GM21723 (cell line): ENCODE measurements at regions not wholly inside any gene's neighbourhood (a gene's known extent, or its start where the extent isn't known, plus 50 kb on each side); places are given as distances from the start of the nearest gene placed in this dataset.
"Not testable (repeated sequence)": the region's sequence is repeated elsewhere in the genome, so short reads cannot be mapped to it uniquely, and the experiment has no call there.

Experiments
- ATAC-seq: cut with Tn5 transposase; IDR thresholded peaks from one replicate; pipeline ENCODE4 v1.9.1; 2021; ENCODE audit warnings: mild to moderate bottlenecking, moderate library complexity; ENCODE audit not compliant: unreplicated experiment

GRCh38 chr9:41839786-41840185 lies 289.4 kb downstream of the CNTNAP3B start:
- ATAC-seq, result not testable (repeated sequence)

- ATAC-seq, result not testable (repeated sequence)
Observed at GRCh38 chr9:41838953-41839352, 290.3 kb downstream of the CNTNAP3B start.

GRCh38 chr9:41838562-41838851 lies 290.7 kb downstream of the CNTNAP3B start:
- not testable (repeated sequence) for ATAC-seq

- not testable (repeated sequence) for ATAC-seq
Observed at GRCh38 chr9:41837684-41838561, 291.3 kb downstream of the CNTNAP3B start.

- ATAC-seq, result not testable (repeated sequence)
Observed at GRCh38 chr9:41833108-41833507, 296.1 kb downstream of the CNTNAP3B start.

- not testable (repeated sequence) for ATAC-seq
Observed at GRCh38 chr9:41824723-41825122, 304.5 kb downstream of the CNTNAP3B start.

- ATAC-seq, result not testable (repeated sequence)
Observed at GRCh38 chr9:41802706-41803105, 326.5 kb downstream of the CNTNAP3B start.

- ATAC-seq, result not testable (repeated sequence)
Observed at GRCh38 chr9:41798684-41799083, 330.5 kb downstream of the CNTNAP3B start.

- not testable (repeated sequence) for ATAC-seq
Observed at GRCh38 chr9:41790719-41791363, 338.4 kb downstream of the CNTNAP3B start.

- ATAC-seq, result not testable (repeated sequence)
Observed at GRCh38 chr9:41790007-41790406, 339.2 kb downstream of the CNTNAP3B start.

- ATAC-seq, result not testable (repeated sequence)
Observed at GRCh38 chr9:41789387-41789786, 339.8 kb downstream of the CNTNAP3B start.

GRCh38 chr9:41787951-41788350 lies 341.3 kb downstream of the CNTNAP3B start:
- ATAC-seq, result peak; percentile 66

- ATAC-seq, result not testable (repeated sequence)
Observed at GRCh38 chr9:41787270-41787669, 342.0 kb downstream of the CNTNAP3B start.

- not testable (repeated sequence) for ATAC-seq
Observed at GRCh38 chr9:41784006-41784405, 345.2 kb downstream of the CNTNAP3B start.

- not testable (repeated sequence) for ATAC-seq
Observed at GRCh38 chr9:41783070-41783810, 346.0 kb downstream of the CNTNAP3B start.

- not testable (repeated sequence) for ATAC-seq
Observed at GRCh38 chr9:41781899-41782298, 347.3 kb downstream of the CNTNAP3B start.

GRCh38 chr9:41779897-41780406 lies 349.3 kb downstream of the CNTNAP3B start:
- ATAC-seq, result not testable (repeated sequence)

GRCh38 chr9:41779192-41779591 lies 350.0 kb downstream of the CNTNAP3B start:
- not testable (repeated sequence) for ATAC-seq

- not testable (repeated sequence) for ATAC-seq
Observed at GRCh38 chr9:41778535-41779071, 350.6 kb downstream of the CNTNAP3B start.

GRCh38 chr9:41777536-41777935 lies 351.7 kb downstream of the CNTNAP3B start:
- not testable (repeated sequence) for ATAC-seq

- ATAC-seq, result not testable (repeated sequence)
Observed at GRCh38 chr9:41772541-41772940, 356.7 kb downstream of the CNTNAP3B start.
